HG02840 (cell line): ENCODE measurements at regions not wholly inside any gene's neighbourhood (a gene's known extent, or its start where the extent isn't known, plus 50 kb on each side); places are given as distances from the start of the nearest gene placed in this dataset.

Source experiments
- ATAC-seq: cut with Tn5 transposase; IDR thresholded peaks from one replicate; pipeline ENCODE4 v1.9.1; 2021; ENCODE audit warnings: mild to moderate bottlenecking, moderate library complexity, moderate number of reproducible peaks; ENCODE audit not compliant: unreplicated experiment, low FRiP score

DNA sequence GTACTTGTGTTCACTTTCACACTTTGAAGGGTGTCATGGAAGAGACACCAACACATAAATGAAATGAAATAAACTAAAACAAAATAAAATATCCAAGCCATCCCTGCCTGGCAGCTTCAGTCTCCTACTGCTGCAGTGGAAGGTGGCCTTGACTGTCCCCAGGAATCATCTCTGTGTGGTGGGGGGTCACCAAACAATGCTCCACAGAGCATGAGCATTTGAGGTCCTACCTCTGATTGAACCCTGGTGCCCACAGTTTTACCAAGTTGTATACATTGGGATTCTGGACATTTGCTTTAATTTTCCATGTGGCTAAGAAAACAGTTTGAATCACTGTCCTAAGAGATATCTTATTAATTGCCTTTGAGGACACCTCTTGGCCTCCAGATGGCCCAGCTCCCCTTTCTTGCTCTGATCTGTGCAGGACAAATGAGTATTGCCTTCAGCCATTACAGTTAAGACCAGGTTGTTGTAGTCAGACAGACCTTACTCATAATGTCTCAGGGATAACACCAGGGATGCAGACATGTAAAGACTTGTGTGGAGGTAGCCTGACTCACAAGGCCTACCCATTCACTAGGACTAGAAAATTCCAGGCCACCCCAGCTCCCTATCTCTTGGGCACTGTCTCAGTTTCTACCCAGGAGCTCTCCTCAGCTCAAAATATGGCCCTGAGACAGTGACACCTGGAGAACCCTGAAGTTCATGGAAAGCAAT is 195.0 kb downstream of the MYCN start:
- no peak for ATAC-seq

GRCh38 chr2:16134436-16135165 is 194.3 kb downstream of the MYCN start:
- ATAC-seq, result no peak

GRCh38 chr2:16130906-16131400 is 190.6 kb downstream of the MYCN start:
- ATAC-seq, result no peak

- ATAC-seq, result no peak
Observed at GRCh38 chr2:16130541-16130880, 190.2 kb downstream of the MYCN start.

DNA sequence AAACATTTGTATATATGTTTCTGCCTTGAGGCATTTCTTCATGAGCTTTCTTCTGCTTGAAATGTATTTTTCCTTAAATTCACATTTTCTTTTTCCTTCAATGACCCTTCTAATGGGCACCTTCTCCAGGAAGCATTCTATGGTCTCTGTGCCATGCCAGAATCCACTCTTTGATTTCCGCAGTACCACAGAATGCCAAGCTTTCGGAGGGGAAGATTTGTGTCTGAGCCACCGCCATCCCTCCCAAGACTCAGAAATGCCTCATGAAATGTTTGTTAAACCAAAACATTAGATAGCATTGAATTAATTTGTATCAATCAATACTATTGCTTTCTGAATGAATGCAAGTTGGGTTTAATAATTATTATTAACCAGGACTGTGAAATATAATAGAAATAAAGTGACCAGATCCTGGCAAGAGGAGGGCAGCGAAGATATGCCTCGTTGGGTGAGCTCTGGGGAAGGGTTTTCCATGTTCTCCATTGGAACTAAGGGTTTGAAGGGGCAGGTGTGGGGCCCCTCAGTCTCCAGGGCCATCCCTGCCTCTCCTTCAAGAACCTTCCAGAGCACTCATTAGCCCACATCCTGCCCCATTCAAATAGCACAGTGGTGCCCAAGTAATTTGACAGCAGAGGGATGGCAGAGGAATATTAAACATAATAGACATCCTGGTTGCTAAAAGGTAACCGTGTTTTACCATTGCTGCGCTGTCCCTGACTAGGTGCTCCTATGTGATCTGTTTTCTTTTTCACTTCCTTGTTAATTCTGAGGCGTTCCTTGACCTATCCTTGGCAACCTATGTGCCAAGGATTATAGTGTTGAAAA is 189.6 kb downstream of the MYCN start:
- ATAC-seq, result no peak

DNA sequence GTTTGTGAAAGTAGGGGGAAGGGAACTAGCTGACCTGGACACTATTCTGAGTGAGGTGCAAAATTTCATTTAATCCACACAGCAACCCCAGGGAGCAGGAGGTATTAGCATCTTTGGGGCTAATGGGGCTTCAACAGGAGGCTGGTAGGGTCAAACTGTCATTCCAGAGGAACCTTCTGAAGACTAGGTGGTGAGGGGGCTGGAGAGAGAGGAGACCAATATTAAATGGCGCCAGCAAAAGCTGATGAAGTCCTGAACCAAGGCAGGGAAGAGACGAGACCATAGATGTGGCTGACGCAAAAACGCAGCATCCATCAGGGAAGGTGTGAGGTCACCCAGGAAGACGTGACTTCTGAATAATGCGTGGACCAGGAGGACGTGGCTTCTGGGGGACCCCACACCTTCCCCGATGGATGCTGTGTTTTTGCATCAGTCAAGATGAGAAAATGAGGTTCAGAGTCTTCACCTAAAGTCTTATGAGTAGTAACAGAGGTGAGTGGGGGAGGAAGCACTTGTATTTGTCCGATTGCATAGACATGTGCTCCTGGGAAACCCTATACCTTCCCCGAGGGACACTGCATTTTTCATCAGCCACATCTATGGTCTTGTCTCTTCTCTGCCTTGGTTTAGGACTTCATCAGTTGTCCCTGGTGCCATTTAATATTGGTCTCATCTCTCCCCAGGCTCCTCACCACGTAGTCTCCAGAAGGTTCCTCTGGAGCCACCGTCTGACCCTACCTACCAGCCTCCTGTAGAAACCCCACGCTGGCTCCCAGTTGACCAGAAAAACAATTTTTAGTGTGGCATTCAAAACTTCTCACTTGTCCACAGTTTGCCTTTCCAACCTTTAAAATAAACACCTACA is 188.6 kb downstream of the MYCN start:
- ATAC-seq, result no peak

GRCh38 chr2:16127958-16128357 is 187.6 kb downstream of the MYCN start:
- ATAC-seq, result no peak

DNA sequence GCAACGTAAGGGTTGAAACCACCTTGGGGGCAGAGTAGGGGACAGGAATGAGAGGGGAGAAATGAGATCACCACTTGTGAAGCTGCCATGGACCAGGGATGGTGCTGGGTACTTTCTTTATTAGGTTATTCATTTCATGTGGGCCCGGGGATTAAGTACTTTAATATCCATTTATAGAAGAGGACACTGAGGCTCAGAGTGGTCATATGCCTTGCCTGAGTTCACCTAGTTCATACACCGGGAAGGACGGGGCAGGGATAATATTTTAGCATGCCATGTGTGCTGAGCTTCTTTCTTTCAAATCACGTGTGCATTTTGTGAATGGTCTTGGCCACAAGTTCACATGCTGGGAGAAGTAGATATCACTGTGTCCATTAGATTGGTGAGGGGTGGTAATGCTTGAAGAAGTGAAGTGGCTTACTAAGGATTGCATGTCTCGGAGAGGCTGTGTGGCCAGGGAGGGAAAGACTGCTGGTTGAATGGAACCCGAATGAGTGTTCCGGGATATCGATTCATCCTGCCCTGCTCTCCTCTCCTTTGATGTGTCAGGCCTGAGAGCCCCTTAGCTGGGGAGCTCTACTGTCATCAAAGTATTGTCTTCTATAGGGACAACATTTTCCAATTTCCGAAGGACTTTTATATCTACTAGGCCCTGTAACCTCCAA is 187.1 kb downstream of the MYCN start:
- no peak for ATAC-seq

DNA sequence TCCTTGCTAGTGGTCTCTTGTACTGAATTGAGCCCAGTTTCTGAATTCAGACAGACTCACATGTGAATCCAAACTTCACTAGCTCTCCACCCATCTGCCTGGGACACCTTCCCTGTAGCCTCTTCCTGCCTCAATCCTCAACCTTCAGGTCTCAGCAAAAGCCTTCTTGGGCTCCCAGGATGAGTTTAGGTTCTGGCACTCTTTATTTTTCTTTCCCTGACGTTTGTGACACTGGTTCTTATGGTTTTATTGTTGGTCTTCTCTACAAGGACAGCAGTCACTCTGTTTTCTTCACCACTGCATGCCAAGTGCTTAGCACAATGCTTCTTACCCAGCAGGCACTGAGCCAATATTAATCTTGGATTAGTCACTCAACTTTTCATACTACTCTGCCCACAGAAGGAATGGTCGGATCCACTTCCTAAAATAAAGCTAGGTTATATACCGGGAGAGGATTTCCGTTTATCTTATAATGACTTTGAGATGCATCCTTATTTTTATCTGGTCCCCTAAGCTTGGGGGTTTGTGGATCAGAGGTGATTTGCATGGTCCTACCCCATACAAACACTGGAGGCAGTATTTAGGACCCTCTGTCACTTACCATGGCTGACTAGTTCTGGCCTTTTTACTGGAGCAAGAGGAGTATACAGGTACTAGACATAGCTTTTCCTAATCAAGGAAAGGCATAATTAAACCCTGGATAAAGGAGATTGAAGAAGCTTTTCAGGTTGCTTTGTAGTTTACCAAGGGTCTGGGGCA is 186.3 kb downstream of the MYCN start:
- no peak for ATAC-seq

- no peak for ATAC-seq
Observed at GRCh38 chr2:16125614-16126516, 185.5 kb downstream of the MYCN start.

GRCh38 chr2:16124881-16125613 is 184.7 kb downstream of the MYCN start:
- ATAC-seq, result no peak

DNA sequence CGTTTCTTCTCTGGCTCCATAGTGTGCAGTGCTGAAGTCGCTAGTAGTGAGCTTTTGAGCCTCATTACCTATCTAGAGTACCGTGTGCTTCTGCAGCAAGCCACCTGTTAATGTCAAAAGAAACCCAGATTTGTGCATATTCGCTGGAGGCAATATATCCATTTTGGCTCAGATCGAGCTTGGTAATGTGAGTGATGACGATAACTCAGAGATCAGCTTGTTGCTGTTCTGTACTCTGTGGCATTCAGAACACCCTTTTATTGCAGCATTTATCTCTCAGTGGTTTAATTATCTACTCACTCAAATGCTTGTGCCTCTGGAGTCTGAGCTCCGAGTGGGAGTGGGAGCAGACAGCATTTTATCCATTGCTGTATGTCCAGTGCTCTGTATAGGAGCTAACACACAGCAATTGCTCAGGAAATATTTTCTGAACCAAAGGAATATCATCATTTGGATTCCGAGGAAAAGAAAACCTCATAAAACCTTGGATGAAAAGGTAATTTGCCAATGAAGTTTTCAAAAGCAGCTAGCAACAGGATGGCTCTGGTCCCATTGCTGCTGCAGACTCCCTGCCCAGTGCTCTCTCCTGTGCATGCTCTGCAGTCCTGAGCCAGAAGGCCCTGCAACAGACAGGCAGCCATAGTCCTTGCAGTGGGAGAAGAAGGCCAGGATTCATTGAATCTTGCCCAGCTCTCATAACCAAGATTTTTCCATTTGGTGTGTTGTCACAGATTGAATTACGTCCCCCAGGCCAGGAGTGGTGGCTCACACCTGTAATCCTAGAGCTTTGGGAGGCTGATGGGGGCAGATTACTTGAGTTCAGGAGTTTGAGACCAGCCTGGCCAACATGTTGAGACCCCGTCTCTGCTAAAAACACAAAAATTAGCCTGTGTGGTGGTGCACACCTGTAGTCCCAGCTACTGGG is 183.8 kb downstream of the MYCN start:
- no peak for ATAC-seq

DNA sequence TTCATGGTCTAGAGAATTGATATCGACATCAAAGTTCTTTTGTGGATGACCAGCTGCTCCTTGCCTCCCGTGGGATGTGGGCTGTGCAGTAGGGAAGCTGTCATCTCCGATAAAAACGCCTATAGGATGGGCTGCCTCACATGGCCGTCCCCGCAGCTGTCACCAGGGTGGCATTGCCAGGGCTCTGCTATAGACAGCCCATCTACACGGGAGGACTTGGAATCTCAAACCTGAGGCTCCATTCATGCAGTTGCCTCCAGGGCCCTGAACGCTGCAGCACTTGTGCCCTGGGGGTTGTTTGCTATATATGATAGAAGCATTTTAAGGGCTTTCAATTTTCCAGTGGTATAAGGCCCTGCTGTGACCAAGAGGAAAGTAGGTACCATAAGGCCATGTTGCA is 183.1 kb downstream of the MYCN start:
- ATAC-seq, result no peak

GRCh38 chr2:16122556-16122955 is 182.2 kb downstream of the MYCN start:
- ATAC-seq, result no peak

DNA sequence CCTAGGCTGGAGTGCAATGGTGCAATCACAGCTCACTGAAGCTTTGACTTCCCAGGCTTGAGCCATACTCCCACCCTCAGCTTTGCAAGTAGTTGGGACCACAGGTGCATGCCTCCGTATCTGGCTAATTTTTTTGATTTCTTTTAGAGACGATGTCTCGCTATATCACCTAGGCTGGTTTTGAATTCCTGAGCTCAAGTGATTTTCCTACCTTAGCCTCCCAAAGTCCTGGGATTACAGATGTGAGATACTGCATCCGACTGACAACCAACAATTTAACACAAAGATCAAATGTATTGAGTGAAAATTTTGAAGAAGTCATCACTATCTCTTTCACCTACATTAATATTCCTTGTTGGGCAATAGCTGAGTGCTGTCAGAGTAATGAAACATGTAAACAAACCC is 181.6 kb downstream of the MYCN start:
- no peak for ATAC-seq

DNA sequence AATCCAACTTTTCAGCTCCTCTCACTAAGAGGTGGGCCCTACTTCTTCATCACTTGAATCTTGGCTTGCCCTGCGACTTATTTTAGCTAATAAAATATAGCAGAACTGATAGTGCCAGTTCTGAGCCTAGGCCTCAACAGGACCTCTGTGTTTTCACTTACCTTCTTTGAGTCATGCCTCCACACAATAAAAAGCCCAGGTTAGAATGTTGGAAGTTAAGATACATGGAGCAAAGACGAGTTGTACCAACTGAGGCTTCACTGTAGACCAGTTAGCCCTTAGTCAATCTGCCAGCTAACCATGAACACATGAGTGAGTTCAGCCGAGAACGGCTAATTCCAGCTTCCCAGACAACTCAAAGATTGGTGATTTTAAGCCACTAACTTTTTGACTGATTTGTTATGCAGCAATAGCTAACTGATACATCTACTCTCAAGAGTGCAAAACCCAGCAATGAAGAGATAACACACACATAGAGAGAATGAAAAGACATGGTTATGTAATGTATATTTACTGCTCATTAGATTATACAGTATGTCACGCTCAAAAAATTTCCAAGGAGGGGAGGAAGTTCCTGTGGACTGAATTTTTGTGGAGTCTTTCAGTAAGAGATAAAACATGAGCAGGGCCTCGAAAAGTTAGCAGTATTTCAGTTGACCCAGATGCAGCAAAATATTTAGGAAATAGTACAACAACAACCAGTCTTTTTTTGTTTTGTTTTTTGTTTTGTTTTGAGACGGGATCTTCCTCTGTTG is 181.1 kb downstream of the MYCN start:
- no peak for ATAC-seq
